HepG2 (cell line): ENCODE measurements at regions not wholly inside any gene's neighbourhood (a gene's known extent, or its start where the extent isn't known, plus 50 kb on each side); places are given as distances from the start of the nearest gene placed in this dataset.

ENCODE experiments used
- ATAC-seq: fragments of 200-7000 bp; cut with Tn5 transposase; 3 replicates; pipeline ENCODE4 v1.9.1; 2020; ENCODE audit warnings: mild to moderate bottlenecking, moderate library complexity
- BruUV-seq: library from RNA; stranded (reverse); fragments of 400-500 nt; replicated peaks from 2 replicates; lab custom pipeline; 2021; lab: Mats Ljungman, UMichigan
- CTCF ChIA-PET: fragments of 300-600 bp; formaldehyde crosslinking; extraction: SDS; loops from one replicate; lab custom pipeline; 2021; ENCODE audit warnings: low total read pairs, inconsistent platforms, low intra/inter-chr PET ratio; lab: Yijun Ruan, JAX
- POLR2A ChIA-PET: fragments of 350-600 bp; sonication (Branson Sonifier 250); formaldehyde crosslinking; loops from one replicate; lab custom pipeline; 2020; ENCODE audit warnings: antibody characterized with exemption, inconsistent platforms; lab: Yijun Ruan, JAX
- DNase-seq: peaks from one replicate; pipeline ENCODE4 v3.0.0-alpha.2; 2015; ENCODE audit warnings: low spot score
- FAIRE-seq: peaks from 3 replicates; lab custom pipeline; 2011; peaks lifted over from hg19 to GRCh38; lab: Jason Lieb, UNC
- H2AFZ ChIP-seq: one replicate; pipeline ENCODE4 v1.6.1; 2011; ENCODE audit warnings: low read length, inconsistent platforms
- H3K27ac ChIP-seq: fragments of 300-600 bp; 3 replicates; pipeline ENCODE4 v1.8.0; 2011; ENCODE audit warnings: mixed run types, mild to moderate bottlenecking, mixed read lengths, low read length, inconsistent platforms; ENCODE audit not compliant: insufficient read depth; ENCODE audit errors: extremely low read length
- H3K27me3 ChIP-seq, 2 experiments: fragments of 200-600 bp in 1 of 2; 2 replicates in 1 of 2; 3 replicates in 1 of 2; pipeline versions ENCODE4 v1.6.0 to v1.8.0; 2011; ENCODE audit warnings: low read length in 2 of 2, mild to moderate bottlenecking in 2 of 2, moderate library complexity in 2 of 2, inconsistent platforms in 1 of 2; ENCODE audit not compliant: insufficient read depth in 2 of 2, control insufficient read depth in 1 of 2
- H3K36me3 ChIP-seq, 2 experiments: fragments of 200-600 bp in 1 of 2; replicated peaks in 1 of 2; 2 replicates in 1 of 2; 3 replicates in 1 of 2; pipeline versions ENCODE4 v1.5.1 to v1.8.0; 2011; ENCODE audit warnings: low read length in 2 of 2, inconsistent platforms in 1 of 2; ENCODE audit not compliant: insufficient read depth in 2 of 2, control insufficient read depth in 1 of 2
- H3K4me1 ChIP-seq: 2 replicates; pipeline ENCODE4 v1.5.1; 2012; ENCODE audit warnings: low read length, inconsistent platforms; ENCODE audit not compliant: insufficient read depth
- H3K4me2 ChIP-seq: 2 replicates; pipeline ENCODE4 v1.6.0; 2011; ENCODE audit warnings: low read depth, low read length, inconsistent platforms
- H3K4me3 ChIP-seq, 3 experiments: fragments of 200-600 bp in 1 of 3; sonication (generic), shearing (Covaris generic) in 1 of 3; replicated peaks in 1 of 3; 2 replicates each; pipeline ENCODE4 v1.5.1; 2011 to 2016; ENCODE audit warnings: low read length in 3 of 3, inconsistent platforms in 2 of 3, low read depth in 2 of 3, mild to moderate bottlenecking in 2 of 3, control low read depth in 1 of 3, mixed read lengths in 1 of 3; ENCODE audit not compliant: insufficient read depth in 1 of 3
- H3K79me2 ChIP-seq: one replicate; pipeline ENCODE4 v1.6.1; 2011; ENCODE audit warnings: low read length, inconsistent platforms; ENCODE audit not compliant: insufficient read depth
- H3K9ac ChIP-seq: 2 replicates; pipeline ENCODE4 v1.6.0; 2011; ENCODE audit warnings: mild to moderate bottlenecking, low read depth, low read length, inconsistent platforms; ENCODE audit not compliant: insufficient read depth
- H3K9me3 ChIP-seq: 2 replicates; pipeline ENCODE4 v1.5.1; 2012; ENCODE audit warnings: mild to moderate bottlenecking, low read length
- H4K20me1 ChIP-seq: 2 replicates; pipeline ENCODE4 v1.6.0; 2011; ENCODE audit warnings: inconsistent platforms, mild to moderate bottlenecking, low read length, moderate library complexity; ENCODE audit not compliant: insufficient read depth
- CCDC6 ChIP-seq: sonication (generic); formaldehyde crosslinking; IDR thresholded peaks from 2 replicates; pipeline ENCODE4 v1.8.1; 2022; ENCODE audit warnings: mild to moderate bottlenecking, missing genetic modification reagents, moderate library complexity
- E2F5 ChIP-seq: sonication (generic); formaldehyde crosslinking; conservative IDR thresholded peaks from 2 replicates; pipeline ENCODE4 v1.4.0; 2020; ENCODE audit warnings: missing genetic modification reagents
- EED ChIP-seq: sonication (generic); formaldehyde crosslinking; IDR thresholded peaks from 2 replicates; pipeline ENCODE4 v1.5.0; 2020; ENCODE audit warnings: mild to moderate bottlenecking, missing genetic modification reagents
- FOSL2 ChIP-seq: sonication (generic); formaldehyde crosslinking; IDR thresholded peaks from 2 replicates; pipeline ENCODE4 v1.4.0; 2020; ENCODE audit warnings: missing genetic modification reagents
- GPBP1L1 ChIP-seq: sonication (generic); formaldehyde crosslinking; IDR thresholded peaks from 2 replicates; pipeline ENCODE4 v1.5.0; 2020; ENCODE audit warnings: mild to moderate bottlenecking, missing genetic modification reagents
- KDM1A ChIP-seq: IDR thresholded peaks from 2 replicates; pipeline ENCODE4 v1.6.1; 2016; ENCODE audit warnings: missing compliant biosample characterization
- RARG ChIP-seq: sonication (generic); formaldehyde crosslinking; IDR thresholded peaks from 2 replicates; pipeline ENCODE4 v1.4.0; 2020; ENCODE audit warnings: low read depth, mild to moderate bottlenecking, missing genetic modification reagents
- RBFOX2 ChIP-seq: fragments of 200-400 bp; formaldehyde crosslinking; IDR thresholded peaks from 2 replicates; pipeline ENCODE4 v1.6.1; 2017; ENCODE audit warnings: low read depth, mild to moderate bottlenecking, low read length
- SOX13 ChIP-seq, 3 experiments: fragments of 450-650 bp in 1 of 3; sonication (generic) in 1 of 3; formaldehyde crosslinking in 1 of 3; IDR thresholded peaks in 2 of 3; conservative IDR thresholded peaks in 1 of 3; 2 replicates each; pipeline versions ENCODE4 v1.5.0 to v1.6.1; 2016 to 2020; ENCODE audit warnings: antibody characterized with exemption in 1 of 3, mild to moderate bottlenecking in 1 of 3, missing compliant biosample characterization in 1 of 3, missing genetic modification reagents in 1 of 3, moderate library complexity in 1 of 3
- SP4 ChIP-seq: sonication (generic); formaldehyde crosslinking; IDR thresholded peaks from 2 replicates; pipeline ENCODE4 v1.8.1; 2023; ENCODE audit warnings: mild to moderate bottlenecking, missing genetic modification reagents
- TEAD2 ChIP-seq: sonication (generic); formaldehyde crosslinking; IDR thresholded peaks from 2 replicates; pipeline ENCODE4 v1.9.0; 2021; ENCODE audit warnings: missing genetic modification reagents
- TEAD3 ChIP-seq: optimal IDR thresholded peaks from 2 replicates; pipeline ENCODE3; 2016; ENCODE audit warnings: borderline replicate concordance
- U2AF1 ChIP-seq: fragments of 200-400 bp; formaldehyde crosslinking; optimal IDR thresholded peaks from 2 replicates; pipeline ENCODE3; 2017; ENCODE audit warnings: mild to moderate bottlenecking, low read depth, low read length
- YEATS2 ChIP-seq: sonication (generic); formaldehyde crosslinking; IDR thresholded peaks from 2 replicates; pipeline ENCODE4 v1.4.0; 2020; ENCODE audit warnings: missing genetic modification reagents, borderline replicate concordance
- ZFP62 ChIP-seq: sonication (generic); formaldehyde crosslinking; IDR thresholded peaks from 2 replicates; pipeline ENCODE4 v1.4.0; 2020; ENCODE audit warnings: missing genetic modification reagents
- ZFY ChIP-seq: sonication (generic); formaldehyde crosslinking; IDR thresholded peaks from 2 replicates; pipeline ENCODE4 v1.4.0; 2020; ENCODE audit warnings: missing genetic modification reagents
- ZNF337 ChIP-seq: sonication (generic); formaldehyde crosslinking; IDR thresholded peaks from 2 replicates; pipeline ENCODE4 v1.5.1; 2020; ENCODE audit warnings: missing genetic modification reagents, low read depth, mild to moderate bottlenecking, borderline replicate concordance
- ZSCAN22 ChIP-seq: sonication (generic); formaldehyde crosslinking; IDR thresholded peaks from 2 replicates; pipeline ENCODE4 v1.4.0; 2020; ENCODE audit warnings: mild to moderate bottlenecking, missing genetic modification reagents
- WGBS: methylation state at CpG from one replicate; pipeline ENCODE4 v1.1.6; 2017; ENCODE audit warnings: low lambda C conversion rate; 5-methylcytosine and 5-hydroxymethylcytosine counted together
- in situ Hi-C: cut with HindIII; loops from 2 replicates; pipeline ENCODE4 v1.10.0; 2017; ENCODE audit warnings: low pct_unique_long_range_greater_than_20kb; ENCODE audit not compliant: extremely low pct_ligation_motif_present
- intact Hi-C: fragments of 100-400 bp; cut with micrococcal nuclease; formaldehyde crosslinking; loops from one replicate; pipeline ENCODE4 v1.10.0; 2022; ENCODE audit not compliant: unreplicated experiment

GRCh38 chr12:127254420-127254955 is 1012.5 kb upstream of the TMEM132C start:
- H3K4me2 ChIP-seq: no peak overlapping the region
- ChIA-PET CTCF (no interaction called here), POLR2A (no interaction called here)
- TF ChIP-seq E2F5 (no peak), CCDC6 (CRISPR knock-in tag) (no peak), TEAD3 (CRISPR knock-in tag) (no peak)
- no peak overlapping the region for H2AFZ ChIP-seq
- no peaks in the 10 kb centered on the region for H4K20me1 ChIP-seq
- H3K79me2 ChIP-seq: no peaks in the 10 kb centered on the region
- no peak for ATAC-seq
- BruUV-seq: no TSS peak
- in situ Hi-C loops: no loop called here
- no peak overlapping the region for H3K27ac ChIP-seq
- no peak for DNase-seq
- H3K4me3 ChIP-seq: no peak overlapping the region
- H3K9ac ChIP-seq: no peak overlapping the region
- peaks cover 46% of the 10 kb centered on the region for H3K9me3 ChIP-seq
- H3K27me3 ChIP-seq: no peaks in the 10 kb centered on the region
- FAIRE-seq: no peak
- intact Hi-C loops: no loop called here
- H3K4me1 ChIP-seq: no peaks in the 10 kb centered on the region
- H3K36me3 ChIP-seq: no peaks in the 10 kb centered on the region
- 0% methylated on average over 5 of the region's 5 CpGs for WGBS

DNA sequence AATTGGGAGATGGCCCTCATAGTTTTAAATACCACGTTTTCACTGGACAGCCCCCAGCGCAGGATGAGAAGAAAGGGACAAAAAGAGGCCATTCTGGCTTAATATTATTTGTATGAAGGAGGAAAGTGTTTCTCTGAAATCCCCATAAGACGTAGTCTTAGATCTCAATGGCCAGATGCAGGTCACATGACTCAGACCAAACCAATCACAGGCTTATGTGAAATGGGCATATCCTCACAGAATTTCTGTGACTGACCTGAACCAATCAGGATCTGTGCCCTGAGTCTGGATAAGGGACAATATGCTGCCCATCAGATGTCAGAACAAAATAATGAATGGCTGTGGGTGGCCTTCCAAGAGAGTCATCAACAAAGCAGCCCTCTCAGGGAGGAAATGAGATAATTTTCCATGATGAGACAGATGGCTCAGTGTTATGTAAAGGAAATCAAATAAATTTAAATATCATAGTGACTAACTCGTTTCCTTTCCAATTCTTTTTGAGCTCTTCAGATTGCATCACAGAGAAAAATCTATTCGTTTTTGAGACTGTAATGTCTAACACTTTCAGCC is 1009.5 kb upstream of the TMEM132C start:
- POLR2A ChIA-PET: no interaction called here
- BruUV-seq: no TSS peak
- no peaks in the 10 kb centered on the region for H3K27me3 ChIP-seq
- no peak overlapping the region for H3K27ac ChIP-seq
- no peak for FAIRE-seq
- intact Hi-C loops (no loop called here), in situ Hi-C loops (no loop called here)
- H3K9ac ChIP-seq: no peak overlapping the region
- no peaks in the 10 kb centered on the region for H3K36me3 ChIP-seq
- WGBS: 3% methylated on average over 5 of the region's 5 CpGs
- H2AFZ ChIP-seq: no peak overlapping the region
- DNase-seq: no peak
- H3K9me3 ChIP-seq: peaks cover 51% of the 10 kb centered on the region
- H3K79me2 ChIP-seq: no peaks in the 10 kb centered on the region
- H3K4me3 ChIP-seq: no peak overlapping the region
- ATAC-seq: no peak
- H4K20me1 ChIP-seq: no peaks in the 10 kb centered on the region
- CTCF ChIA-PET: no interaction called here
- no peak overlapping the region for H3K4me2 ChIP-seq
- no peaks in the 10 kb centered on the region for H3K4me1 ChIP-seq
- TF ChIP-seq ZNF337 (CRISPR knock-in tag): no peak
- no peak for TF ChIP-seq FOSL2 (CRISPR knock-in tag)
- no peak for TF ChIP-seq TEAD2 (CRISPR knock-in tag)
- TF ChIP-seq RBFOX2: no peak
- TF ChIP-seq EED: no peak
- TF ChIP-seq RARG: no peak
- no peak for TF ChIP-seq ZSCAN22 (CRISPR knock-in tag)
- no peak for TF ChIP-seq SP4 (CRISPR knock-in tag)
- TF ChIP-seq ZFY (CRISPR knock-in tag): no peak
- TF ChIP-seq ZFP62 (CRISPR knock-in tag): no peak
- no peak for TF ChIP-seq SOX13 (IDR thresholded peaks at IDR 0.05)
- TF ChIP-seq SOX13 (CRISPR knock-in tag; conservative IDR thresholded peaks at IDR 0.05 in 1 of 2, IDR thresholded peaks at IDR 0.05 in 1 of 2): no peak
- TF ChIP-seq YEATS2 (CRISPR knock-in tag): no peak
- no peak for TF ChIP-seq U2AF1
- TF ChIP-seq GPBP1L1: no peak
- TF ChIP-seq KDM1A: no peak
